Umbilical cord (tissue), 1 donor: ENCODE measurements at regions not wholly inside any gene's neighbourhood (a gene's known extent, or its start where the extent isn't known, plus 50 kb on each side); places are given as distances from the start of the nearest gene placed in this dataset.

ENCODE experiments used
- DNase-seq: peaks from one replicate; pipeline ENCODE4 v3.0.0-alpha.2; 2015; ENCODE audit warnings: low spot score

DNA sequence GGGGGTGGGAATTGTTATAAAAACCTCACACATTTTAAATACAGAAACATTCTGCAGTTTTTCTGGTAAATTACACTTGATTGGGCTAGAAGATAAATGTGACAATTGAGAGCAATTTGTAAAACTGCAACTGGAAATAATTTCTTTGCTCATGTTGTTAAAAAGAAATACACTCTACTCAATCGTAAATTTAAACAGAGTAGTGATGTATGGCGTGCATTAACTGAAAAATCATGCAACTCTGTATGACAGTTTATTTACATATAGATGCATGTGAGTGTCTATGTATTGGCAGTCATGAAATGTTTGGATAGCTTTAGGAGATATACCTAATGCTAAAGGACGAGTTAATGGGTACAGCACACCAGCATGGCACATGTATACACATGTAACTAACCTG is 554.9 kb downstream of the PRELID2 start:
- no peak for DNase-seq

DNA sequence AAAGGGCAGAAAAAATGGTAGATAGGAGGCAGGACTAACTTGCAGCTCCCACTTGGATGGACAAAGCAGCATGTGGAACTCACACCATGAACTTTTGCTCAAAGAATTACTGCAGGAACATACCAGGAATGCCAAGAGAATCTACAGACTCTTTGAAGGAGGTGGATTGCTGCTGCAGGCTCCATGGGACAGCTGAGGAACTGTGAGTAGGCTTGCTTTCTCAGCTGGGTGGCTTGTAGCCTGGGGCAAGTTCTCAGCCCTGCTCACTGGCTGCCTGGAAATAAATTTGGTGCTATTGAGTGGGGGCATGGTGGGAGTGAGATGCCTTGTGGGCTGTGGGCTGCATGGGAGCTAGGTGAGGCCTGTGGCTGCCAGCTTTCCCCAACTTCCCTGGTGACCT is 574.5 kb downstream of the PRELID2 start:
- DNase-seq = no peak

DNA sequence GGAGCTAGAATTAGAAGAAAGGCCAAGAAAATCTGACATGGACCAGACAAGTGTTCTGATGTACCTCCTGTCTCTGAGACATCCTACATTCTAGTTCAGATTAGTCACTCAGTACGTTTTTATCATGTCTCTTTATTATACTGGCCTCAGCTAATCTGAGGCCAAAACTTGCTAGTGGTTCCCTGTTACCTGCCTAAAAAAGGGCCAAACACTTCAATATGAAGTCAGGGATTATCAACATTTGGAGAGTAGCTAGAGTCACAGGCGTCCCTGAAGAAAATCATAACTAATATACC is 587.4 kb downstream of the PRELID2 start:
- DNase-seq = no peak

DNA sequence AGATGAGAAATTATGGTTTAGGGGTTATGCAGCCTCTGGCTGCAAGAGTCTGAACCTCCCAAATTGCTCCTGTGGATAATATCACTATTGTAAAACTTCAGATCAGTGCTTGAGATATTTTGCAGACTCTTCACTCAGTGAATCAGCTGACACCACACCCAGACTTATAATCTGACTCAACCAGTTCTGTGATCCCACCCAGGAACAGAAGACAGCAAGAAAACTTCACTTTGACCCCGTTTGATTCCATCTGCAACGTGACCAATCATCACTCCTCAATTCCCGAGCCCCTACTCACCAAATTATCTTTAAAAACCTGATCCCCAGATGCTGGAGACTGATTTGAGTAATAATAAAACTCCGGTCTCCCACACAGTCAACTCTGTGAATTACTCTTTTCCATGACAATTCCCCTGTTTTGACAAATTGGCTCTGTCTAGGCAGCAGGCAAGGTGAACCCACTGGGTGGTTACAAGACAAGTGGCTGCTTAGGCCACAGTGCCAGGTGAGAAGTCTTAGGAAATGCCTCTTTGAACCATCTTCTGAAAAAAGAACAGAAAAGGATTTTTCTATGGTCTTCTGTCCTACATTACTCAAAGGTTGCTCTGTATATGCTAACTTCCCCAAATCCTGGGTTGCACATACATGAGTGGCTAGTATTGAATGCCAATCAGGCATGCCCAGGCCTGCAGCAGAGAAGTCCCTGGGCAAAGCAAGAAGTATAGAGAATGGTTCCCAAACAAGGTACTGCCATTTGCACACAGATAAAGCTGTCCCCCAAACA is 588.0 kb downstream of the PRELID2 start:
- DNase-seq = peak; percentile 85

DNA sequence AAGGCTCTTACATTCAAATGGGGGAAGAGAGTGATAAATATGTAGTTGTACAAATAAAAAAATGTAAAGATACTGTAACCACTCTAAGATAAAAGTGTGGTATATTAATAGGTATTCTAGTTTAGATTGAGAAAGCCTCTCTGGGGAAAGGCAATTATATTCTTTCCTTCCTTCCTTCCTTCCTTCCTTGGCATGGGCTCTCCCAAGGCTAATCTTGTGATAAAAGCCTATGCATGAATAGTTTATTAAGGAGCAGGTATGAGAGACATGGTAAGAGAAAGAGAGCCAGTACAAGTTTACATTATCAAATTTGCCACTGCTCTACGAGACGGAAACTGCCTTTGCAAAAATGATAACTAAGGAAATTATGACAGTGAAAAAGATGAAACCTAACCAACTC is 588.8 kb downstream of the PRELID2 start:
- DNase-seq = no peak

DNA sequence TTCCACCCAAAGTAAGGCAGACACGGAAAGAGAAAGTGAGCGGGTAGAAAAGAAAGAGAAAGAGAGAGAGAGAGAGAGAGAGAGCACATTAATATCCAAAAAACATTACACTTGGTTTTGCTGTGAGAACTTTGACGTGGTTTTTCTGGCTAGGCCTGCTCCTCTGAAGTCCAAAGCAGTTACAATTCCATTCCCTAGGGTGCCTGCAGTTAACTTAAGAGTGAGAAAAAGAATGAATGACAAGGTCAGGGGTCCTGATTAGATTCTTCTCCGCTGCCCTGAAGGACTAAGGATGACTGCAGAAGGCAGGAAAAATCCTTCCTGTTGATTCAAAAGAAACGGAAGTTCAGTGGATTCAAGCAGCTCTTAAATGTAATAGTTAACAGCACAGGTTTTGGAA is 589.8 kb downstream of the PRELID2 start:
- peak; percentile 39 for DNase-seq

DNA sequence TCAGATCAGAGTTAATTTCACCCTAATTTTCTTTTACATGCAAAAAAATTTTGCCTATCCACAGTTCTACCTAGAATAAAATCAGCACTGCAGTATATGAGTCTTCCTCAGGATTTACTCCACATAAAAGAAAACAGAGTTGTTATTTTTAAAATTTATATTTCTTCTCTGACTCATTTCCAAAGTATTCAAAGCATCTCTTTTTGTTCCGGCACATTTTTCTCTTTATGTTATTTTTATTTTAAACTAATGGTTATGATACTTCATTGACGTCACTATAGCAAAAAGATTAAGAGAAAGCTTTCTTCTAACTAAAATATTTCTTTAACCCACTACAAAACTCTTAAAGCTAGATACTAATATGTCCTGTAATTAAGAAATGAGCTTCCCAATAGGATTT is 590.4 kb downstream of the PRELID2 start:
- DNase-seq = peak; percentile 42

DNA sequence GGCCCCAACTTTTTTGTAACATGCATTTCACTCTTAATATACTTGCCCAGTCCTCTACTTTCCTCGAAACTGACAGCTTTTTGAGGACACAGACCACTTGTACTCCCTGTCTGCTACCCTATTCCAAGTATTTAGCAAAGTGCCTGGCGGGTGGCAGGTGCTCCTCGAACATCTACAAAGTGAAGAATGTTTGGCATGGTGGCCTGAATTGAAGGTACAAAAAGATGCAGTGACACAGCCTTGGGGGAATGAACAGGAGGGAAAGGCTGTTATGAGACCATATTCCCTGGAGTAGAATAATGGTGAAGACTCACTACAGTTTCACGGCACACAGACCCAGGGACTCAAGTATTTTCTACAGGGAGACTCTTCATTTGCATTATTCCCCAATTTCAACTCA is 590.9 kb downstream of the PRELID2 start:
- no peak for DNase-seq

DNA sequence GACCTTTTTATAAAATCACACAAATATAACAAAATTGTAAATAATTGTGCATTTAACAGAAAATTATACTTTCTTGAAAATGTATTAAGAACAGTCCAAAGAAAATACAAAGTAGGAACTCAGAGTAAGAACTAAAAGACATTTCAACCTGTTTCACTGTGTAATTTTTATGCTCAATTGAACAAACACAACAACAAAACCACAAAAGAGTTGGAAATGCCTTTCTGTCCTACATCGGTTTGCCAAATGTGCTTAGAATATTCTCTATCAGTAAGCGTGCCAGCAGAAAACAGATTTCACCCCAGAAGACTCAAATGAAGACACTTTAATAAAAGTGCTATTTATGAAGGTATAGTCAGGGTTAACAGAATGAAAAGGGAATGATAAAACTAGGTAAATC is 592.1 kb downstream of the PRELID2 start:
- DNase-seq = no peak

DNA sequence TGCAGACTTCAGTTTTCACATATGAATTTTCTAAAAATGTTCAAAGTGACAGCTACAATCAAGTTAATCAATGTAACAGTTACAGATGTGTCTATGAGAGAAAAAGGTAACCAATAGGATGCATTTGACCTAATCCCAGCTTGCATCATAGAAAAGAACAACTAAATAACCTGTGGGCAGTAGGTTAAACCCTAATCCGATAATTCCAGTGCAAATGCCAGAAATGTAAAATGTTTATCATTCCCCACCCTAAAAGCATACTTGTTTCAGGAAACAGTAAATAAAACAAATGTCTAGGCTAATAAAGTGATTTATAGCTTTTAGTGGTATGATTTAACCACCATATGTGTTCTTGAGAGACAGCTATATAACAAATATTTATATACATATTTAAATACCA is 592.6 kb downstream of the PRELID2 start:
- DNase-seq = no peak

DNA sequence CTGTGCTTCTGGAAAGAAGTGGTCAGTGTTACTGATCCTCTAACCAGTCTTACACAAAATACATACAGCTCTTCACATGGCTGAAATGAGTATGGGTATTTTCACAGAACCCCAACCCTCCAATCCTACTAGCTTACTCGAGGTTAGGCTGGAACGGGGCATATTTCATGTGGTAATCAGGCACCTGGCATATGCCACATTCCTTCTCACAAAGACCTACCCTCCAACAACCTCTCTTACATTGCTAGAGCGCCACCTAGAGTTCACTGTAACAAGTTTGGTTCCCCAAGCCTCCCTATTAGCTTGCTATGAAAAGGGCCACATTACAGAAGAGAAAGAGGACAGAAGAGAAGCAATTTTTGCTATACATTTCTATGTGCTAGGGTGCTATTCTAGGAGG is 597.3 kb downstream of the PRELID2 start:
- peak; percentile 25 for DNase-seq

DNA sequence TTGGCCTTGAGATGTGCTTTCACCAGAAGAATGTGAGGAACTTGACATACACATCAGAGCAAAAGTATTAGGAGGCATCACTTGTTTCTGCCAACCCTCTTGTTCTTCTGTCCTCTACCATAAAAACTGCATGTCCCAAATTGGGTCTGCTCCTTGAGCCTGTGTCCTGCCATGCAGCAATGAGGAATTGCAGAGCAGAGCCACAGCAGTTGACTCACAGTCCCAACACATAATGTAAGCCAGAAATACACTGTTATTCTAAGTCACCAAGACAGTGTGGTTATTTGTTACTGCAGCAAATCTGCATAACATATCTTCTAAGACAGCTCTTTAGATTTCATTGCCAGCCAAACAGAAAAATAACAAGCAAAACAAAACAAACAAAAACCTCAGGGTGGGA is 598.2 kb downstream of the PRELID2 start:
- no peak for DNase-seq

DNA sequence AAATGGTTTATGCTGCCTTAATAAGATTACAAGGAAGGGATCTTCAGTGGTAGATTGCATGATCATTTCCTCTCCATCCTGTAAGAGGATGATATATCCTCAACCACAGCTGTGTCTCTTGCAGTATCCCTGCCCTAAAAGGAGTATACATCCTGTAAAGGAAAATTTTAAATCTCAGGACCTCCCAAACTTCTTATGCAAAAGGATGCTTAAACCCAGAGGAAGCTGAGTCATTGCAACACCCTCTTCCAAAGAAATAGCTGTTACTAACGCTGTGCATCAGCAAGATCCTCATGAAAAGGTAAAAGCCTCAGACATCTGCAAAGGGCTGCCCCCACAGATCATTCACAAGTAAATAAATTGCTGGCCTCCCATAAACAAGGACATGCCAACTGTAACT is 599.0 kb downstream of the PRELID2 start:
- DNase-seq = no peak

DNA sequence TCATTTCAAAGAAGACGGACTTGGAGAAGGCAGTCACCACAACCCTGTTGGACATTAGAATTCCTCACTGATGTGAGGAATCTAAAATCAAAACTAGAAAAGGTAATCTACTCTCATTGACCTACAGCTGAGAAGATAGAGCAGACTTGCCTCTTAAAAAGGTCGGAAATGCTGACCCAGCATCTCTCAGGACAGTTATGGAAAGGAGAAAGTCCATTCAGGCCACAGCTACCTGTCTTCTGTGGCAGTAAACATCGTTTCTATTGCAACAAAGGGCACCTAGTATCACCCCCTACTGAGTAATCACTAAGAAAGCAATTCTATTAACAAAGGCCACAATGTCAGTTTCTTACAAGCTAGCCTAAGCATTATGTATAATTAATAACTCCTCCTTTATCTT is 601.7 kb downstream of the PRELID2 start:
- DNase-seq = no peak

DNA sequence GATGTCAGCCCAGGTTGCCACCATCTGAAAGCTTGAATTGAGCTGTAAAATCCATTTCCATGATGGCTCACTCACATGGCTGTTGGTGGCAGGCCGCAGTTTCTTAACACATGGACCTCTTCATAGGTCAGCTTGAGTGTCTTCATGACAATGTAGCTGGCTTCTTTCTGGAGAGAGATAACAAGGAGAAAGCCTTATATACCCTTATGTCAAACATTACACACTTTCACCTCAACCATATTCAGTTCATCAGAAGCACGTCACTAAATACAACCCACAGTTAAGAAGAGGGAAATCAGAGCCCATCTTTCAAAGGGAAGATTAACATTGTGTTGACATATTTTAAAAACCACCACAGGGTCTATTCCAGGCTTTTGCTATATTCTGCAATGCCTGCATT is 604.4 kb downstream of the PRELID2 start:
- no peak for DNase-seq

DNA sequence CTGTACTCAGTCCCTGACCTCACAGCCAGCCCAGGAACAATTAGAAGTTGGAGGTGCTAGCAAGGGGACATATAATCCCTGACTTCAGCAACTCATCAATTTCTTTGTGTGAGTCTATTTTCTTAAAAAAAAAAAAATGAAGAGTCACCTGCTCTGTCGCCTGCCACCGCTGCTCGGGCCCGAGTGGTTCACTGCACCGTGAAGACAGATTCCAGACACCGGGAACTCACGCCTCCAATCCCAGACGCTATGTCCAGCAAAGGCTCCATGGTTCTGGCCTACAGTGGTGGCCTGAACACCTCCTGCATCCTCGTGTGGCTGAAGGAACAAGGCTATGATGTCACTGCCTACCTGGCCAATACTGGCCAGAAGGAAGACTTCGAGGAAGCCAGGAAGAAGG is 606.6 kb downstream of the PRELID2 start:
- no peak for DNase-seq

DNA sequence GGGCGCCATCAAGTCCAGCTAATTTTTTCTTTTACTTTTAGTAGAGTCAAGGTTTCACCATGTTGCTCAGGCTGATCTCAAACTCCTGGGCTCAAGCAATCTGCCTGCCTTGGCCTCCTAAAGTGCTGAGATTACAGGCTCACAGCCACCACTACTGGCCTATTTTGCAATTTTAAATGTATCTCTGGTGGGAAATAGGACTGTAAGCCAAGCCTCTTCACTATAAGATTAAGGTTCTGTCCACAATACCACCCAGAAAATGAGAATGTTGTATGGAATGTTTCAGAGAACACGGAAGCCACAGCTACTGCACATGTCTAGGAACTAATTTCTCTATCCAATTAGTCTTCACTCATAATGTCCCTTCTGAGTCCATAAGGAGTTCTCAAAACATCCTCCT is 607.3 kb downstream of the PRELID2 start:
- no peak for DNase-seq

DNA sequence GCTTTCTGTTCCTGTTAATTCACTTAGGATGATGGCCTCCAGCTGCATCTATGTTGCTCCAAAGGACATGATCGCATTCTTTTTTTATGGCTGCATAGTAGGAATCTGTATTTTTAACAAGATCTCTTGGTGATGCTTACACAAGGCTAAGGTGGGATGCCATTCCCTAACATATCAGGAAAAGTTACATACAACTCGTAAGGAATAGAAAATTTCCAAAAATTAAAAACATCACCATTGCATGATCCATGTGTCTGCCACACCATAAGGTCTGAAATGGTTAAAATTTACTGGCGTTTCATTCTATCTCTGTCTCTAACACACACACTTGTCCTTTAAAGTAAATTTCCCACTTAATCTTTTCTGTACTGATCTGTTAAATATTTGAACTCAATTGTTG is 608.4 kb downstream of the PRELID2 start:
- DNase-seq = no peak

DNA sequence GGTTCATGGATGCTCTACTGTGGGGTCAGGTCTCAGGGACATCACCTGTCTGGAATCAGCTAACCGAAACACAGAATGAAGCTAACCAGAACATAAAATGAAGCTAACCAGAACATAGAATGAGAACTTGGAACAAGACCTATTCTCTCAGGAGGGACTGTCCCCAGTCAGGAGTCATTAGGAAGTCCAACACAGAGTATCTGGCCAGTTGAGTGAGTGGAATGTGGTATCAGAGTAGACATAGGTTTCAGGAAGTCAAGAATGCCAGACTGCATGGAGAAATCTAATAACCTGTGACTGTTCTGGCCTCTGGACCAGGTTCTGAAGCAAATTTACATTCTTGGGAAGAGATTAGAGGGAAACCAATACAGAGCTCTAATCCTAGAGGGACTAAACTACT is 609.6 kb downstream of the PRELID2 start:
- DNase-seq = no peak

DNA sequence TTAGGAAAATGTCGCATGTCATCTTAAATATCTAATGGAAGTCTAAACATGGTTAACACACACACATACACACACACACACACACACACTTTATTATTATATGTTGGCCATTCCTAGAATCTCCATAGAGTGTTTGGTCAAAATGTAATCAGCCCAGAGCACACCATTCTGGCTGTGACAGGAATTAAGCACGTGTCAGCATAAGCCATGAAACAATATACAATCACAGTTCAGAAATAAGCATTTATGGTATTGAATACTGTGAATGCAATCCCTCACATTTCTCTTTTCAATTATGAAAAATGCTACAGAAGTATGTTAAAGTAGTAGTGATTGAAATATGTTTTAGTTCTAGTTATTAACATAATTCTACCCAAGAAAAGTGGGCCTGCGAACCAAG is 611.6 kb downstream of the PRELID2 start:
- DNase-seq = no peak

DNA sequence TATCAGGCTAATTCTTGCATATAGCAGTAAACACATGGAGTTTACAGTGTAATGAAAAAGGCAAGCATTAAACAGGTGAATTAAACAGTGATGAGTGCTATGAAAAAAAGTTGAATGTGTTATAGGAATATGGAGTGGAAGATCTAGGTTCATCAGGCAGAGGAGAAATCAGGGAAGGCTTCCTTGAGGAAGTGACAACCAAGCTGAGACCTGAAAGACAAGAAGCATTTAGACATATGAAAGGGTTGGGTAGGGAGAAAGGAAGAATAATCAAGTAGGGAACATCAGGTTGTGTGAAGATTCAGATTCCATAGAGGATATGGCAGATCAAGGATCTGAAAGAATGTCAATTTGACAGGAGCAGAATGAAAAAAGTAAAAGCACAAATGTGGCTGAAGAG is 612.5 kb downstream of the PRELID2 start:
- no peak for DNase-seq

DNA sequence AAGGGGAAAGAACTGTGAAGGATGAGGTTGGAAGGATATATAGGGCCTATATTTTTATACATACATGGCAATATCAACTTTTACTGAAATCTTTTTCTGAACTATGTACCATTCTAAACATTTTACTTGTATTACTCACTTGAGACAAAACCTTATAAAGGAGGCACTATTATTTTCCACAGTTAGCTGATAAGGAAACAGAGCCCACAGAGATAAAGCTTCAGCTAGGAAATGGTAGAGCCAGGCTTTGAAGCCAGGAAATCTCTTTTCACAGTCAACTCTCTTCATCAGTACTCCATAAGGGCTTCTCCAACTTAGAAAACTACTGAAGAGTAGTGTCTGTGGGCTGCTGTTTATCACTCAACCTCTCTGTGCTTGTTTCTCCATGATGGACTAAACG is 613.7 kb downstream of the PRELID2 start:
- DNase-seq = no peak

DNA sequence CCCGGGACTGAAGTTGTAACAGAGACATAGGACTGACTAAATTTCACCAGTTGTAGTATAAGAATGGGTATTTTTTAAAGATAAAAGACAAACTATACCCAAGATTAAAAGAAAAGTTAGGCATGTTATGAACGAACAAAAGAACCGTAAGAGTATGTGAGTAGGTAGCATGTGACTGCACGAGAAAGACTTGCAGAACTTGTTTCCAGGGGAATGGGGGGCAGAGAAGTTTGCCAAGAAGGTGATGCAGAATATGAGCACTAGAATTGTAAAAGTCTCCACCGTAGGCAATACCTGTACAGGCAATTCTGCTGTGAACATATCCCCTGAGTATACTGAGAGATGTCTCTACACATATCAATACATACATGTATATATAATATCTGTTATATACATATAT is 614.7 kb downstream of the PRELID2 start:
- peak; percentile 36 for DNase-seq

DNA sequence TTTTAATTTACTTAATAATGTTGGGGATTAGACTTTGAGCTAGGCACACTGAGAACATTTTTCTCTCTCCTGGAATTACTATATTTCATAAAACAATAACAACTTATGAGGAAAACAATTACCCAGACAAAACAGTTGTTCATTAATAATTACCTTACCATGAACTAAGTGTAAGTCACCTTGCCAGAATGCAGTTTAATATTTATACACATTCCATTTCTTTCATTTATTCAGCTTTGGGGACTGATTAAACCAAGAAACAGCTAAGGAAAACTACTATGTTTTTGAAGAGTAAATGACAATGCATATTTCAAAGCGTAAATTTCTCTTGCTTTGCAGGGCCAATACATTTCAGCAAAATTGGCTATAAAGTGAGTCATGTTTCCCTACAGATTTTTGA is 616.2 kb downstream of the PRELID2 start:
- no peak for DNase-seq
